Endothelial cell of umbilical vein (primary cell): ENCODE measurements at regions not wholly inside any gene's neighbourhood (a gene's known extent, or its start where the extent isn't known, plus 50 kb on each side); places are given as distances from the start of the nearest gene placed in this dataset.

ENCODE experiments used
- BruUV-seq: library from RNA; stranded (reverse); fragments of 400-500 nt; replicated peaks from 2 replicates; lab custom pipeline; 2021; lab: Mats Ljungman, UMichigan
- CTCF ChIA-PET: fragments of 300-600, 350-600 bp; sonication (Branson Sonifier 250); formaldehyde crosslinking; loops from one replicate; lab custom pipeline; 2021; ENCODE audit warnings: antibody characterized with exemption, inconsistent platforms; lab: Charles Lee
- POLR2A ChIA-PET: fragments of 300-600, 350-600 bp; sonication (Branson Sonifier 250); formaldehyde crosslinking; loops from one replicate; lab custom pipeline; 2021; ENCODE audit warnings: antibody characterized with exemption, inconsistent platforms; lab: Charles Lee
- DNase-seq: peaks from one replicate; pipeline ENCODE4 v3.0.0-alpha.2; 2011; ENCODE audit warnings: low read depth, low spot score
- FAIRE-seq: peaks from 2 replicates; lab custom pipeline; 2011; peaks lifted over from hg19 to GRCh38; lab: Jason Lieb, UNC
- H2AFZ ChIP-seq: 2 replicates; pipeline ENCODE4 v1.6.0; 2012; ENCODE audit warnings: low read depth, low read length, control low read depth, inconsistent platforms
- H3K27ac ChIP-seq: 2 replicates; pipeline ENCODE4 v1.5.1; 2011; ENCODE audit warnings: low read depth, mild to moderate bottlenecking, control low read depth, low read length, moderate library complexity; ENCODE audit not compliant: insufficient read depth
- H3K27me3 ChIP-seq, 2 experiments: 2 replicates each; pipeline versions ENCODE4 v1.6.0 to v1.6.1; 2011; ENCODE audit warnings: low read length in 2 of 2, mixed read lengths in 1 of 2; ENCODE audit not compliant: control insufficient read depth in 2 of 2, insufficient read depth in 2 of 2
- H3K36me3 ChIP-seq, 2 experiments: 2 replicates in 1 of 2; 3 replicates in 1 of 2; pipeline ENCODE4 v1.5.1; 2011; ENCODE audit warnings: low read length in 2 of 2, mild to moderate bottlenecking in 1 of 2, moderate library complexity in 1 of 2; ENCODE audit not compliant: control insufficient read depth in 2 of 2, insufficient read depth in 2 of 2; ENCODE audit errors: extremely low read depth in 1 of 2
- H3K4me1 ChIP-seq: 3 replicates; pipeline ENCODE4 v1.5.1; 2011; ENCODE audit warnings: mild to moderate bottlenecking, low read length; ENCODE audit not compliant: control insufficient read depth, insufficient read depth; ENCODE audit errors: extremely low read depth
- H3K4me2 ChIP-seq: 2 replicates; pipeline ENCODE4 v1.6.1; 2011; ENCODE audit warnings: low read length, control low read depth, mixed read lengths; ENCODE audit not compliant: insufficient read depth
- H3K4me3 ChIP-seq, 3 experiments: fragments of 200-600 bp in 1 of 3; sonication (generic), shearing (Covaris generic) in 1 of 3; replicated peaks in 1 of 3; 2 replicates each; pipeline ENCODE4 v1.5.1; 2011 to 2016; ENCODE audit warnings: control low read depth in 3 of 3, low read length in 3 of 3, mild to moderate bottlenecking in 2 of 3, inconsistent platforms in 1 of 3, low read depth in 1 of 3, moderate library complexity in 1 of 3; ENCODE audit not compliant: insufficient read depth in 1 of 3
- H3K79me2 ChIP-seq: 2 replicates; pipeline ENCODE4 v1.6.0; 2012; ENCODE audit warnings: low read length, inconsistent platforms; ENCODE audit not compliant: control insufficient read depth, insufficient read depth
- H3K9ac ChIP-seq: replicated peaks from 2 replicates; pipeline ENCODE3; 2011; ENCODE audit warnings: low read length, control low read depth; ENCODE audit not compliant: insufficient read depth; ENCODE audit errors: extremely low read depth
- H3K9me1 ChIP-seq: replicated peaks from 3 replicates; pipeline ENCODE4 v1.6.0; 2011; ENCODE audit warnings: mild to moderate bottlenecking, low read length; ENCODE audit not compliant: control insufficient read depth, insufficient read depth; ENCODE audit errors: extremely low read depth
- H3K9me3 ChIP-seq: replicated peaks from 2 replicates; pipeline ENCODE4 v1.5.1; 2012; ENCODE audit warnings: low read length, inconsistent platforms; ENCODE audit not compliant: control insufficient read depth, insufficient read depth
- H4K20me1 ChIP-seq: replicated peaks from 2 replicates; pipeline ENCODE3; 2011; ENCODE audit warnings: mild to moderate bottlenecking, low read length; ENCODE audit not compliant: control insufficient read depth, insufficient read depth; ENCODE audit errors: extremely low read depth
- EZH2 ChIP-seq: IDR thresholded peaks from 2 replicates; pipeline ENCODE4 v1.6.1; 2012; ENCODE audit warnings: borderline replicate concordance, low read depth, mild to moderate bottlenecking, moderate library complexity, low read length, inconsistent platforms; ENCODE audit not compliant: severe bottlenecking
- FOS ChIP-seq: IDR thresholded peaks from 2 replicates; pipeline ENCODE4 v1.6.1; 2011; ENCODE audit warnings: mild to moderate bottlenecking, low read length, moderate library complexity, borderline replicate concordance; ENCODE audit not compliant: insufficient read depth
- GATA2 ChIP-seq: IDR thresholded peaks from 2 replicates; pipeline ENCODE4 v1.7.0; 2011; ENCODE audit warnings: low read depth, mild to moderate bottlenecking, moderate library complexity, mixed read lengths, low read length; ENCODE audit not compliant: insufficient read length, insufficient read depth
- JUN ChIP-seq: IDR thresholded peaks from 2 replicates; pipeline ENCODE4 v1.6.1; 2011; ENCODE audit warnings: borderline replicate concordance, low read depth; ENCODE audit not compliant: insufficient read length, insufficient read depth
- MYC ChIP-seq: IDR thresholded peaks from one replicate; pipeline ENCODE4 v1.6.1; 2011; ENCODE audit warnings: mild to moderate bottlenecking, low read depth, low read length
- POLR2A ChIP-seq: IDR thresholded peaks from 2 replicates; pipeline ENCODE4 v1.6.1; 2012; ENCODE audit warnings: low read depth, mild to moderate bottlenecking, control low read depth, low read length
- POLR2AphosphoS5 ChIP-seq: IDR thresholded peaks from 2 replicates; pipeline ENCODE4 v1.6.1; 2012; ENCODE audit warnings: low read depth, mild to moderate bottlenecking, control low read depth, low read length, moderate library complexity; ENCODE audit not compliant: insufficient read depth
- dilution Hi-C: fragments of 300-500 bp; cut with MboI; formaldehyde crosslinking; loops from one replicate; pipeline ENCODE4 v1.15.0; 2019; ENCODE audit warnings: low sequenced_read_pairs; ENCODE audit not compliant: extremely low pct_ligation_motif_present
- intact Hi-C: fragments of 100-400 bp; cut with micrococcal nuclease; formaldehyde crosslinking; loops from one replicate; pipeline ENCODE4 v1.10.0; 2022
- TF ChIP-seq, protein P1 (sequence below): IDR thresholded peaks from 2 replicates; pipeline ENCODE4 v1.6.1; 2011; ENCODE audit not compliant: insufficient read depth, insufficient read length
- TF ChIP-seq, protein P2 (sequence below), 2 donors: IDR thresholded peaks; 1 replicate in 1 of 2; 2 replicates in 1 of 2; pipeline ENCODE4 v1.5.1; 2011; ENCODE audit warnings: low read length in 2 of 2, mild to moderate bottlenecking in 2 of 2, moderate library complexity in 2 of 2, control low read depth in 1 of 2, inconsistent platforms in 1 of 2, low read depth in 1 of 2; ENCODE audit not compliant: insufficient read depth in 1 of 2; ENCODE audit errors: extremely low read depth in 1 of 2

DNA sequence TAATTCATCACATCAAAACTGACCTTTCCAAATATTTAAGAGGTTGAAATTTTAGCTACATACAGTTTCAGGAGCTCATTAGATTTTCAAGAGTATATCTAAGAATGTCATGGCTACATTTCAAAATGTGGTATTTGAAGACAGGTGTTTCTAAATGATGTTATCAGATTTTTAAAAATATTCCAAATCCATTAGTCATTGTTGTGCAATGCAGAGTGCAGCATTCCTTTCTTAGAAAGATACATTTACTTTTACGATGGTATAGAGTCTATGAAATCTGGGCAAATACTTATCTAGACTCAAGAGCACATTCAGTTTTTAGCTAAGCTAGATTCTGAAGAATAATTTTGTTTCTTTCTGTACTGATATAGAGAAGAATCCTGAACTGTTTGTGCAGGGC, 230.3 kb downstream of the CHRM3 start:
- H2AFZ ChIP-seq: no peak overlapping the region
- H3K27ac ChIP-seq: no peak overlapping the region
- CTCF ChIA-PET: no interaction called here
- no peaks in the 10 kb centered on the region for H3K9me1 ChIP-seq
- H3K27me3 ChIP-seq: no peaks in the 10 kb centered on the region
- H3K79me2 ChIP-seq: no peaks in the 10 kb centered on the region
- TF ChIP-seq EZH2: no peak
- TF ChIP-seq MYC: no peak
- TF ChIP-seq, protein P1, sequence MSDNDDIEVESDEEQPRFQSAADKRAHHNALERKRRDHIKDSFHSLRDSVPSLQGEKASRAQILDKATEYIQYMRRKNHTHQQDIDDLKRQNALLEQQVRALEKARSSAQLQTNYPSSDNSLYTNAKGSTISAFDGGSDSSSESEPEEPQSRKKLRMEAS: no peak
- H3K9ac ChIP-seq: no peak overlapping the region
- intact Hi-C loops (no loop called here), dilution Hi-C loops (no loop called here)
- FAIRE-seq (no peak), DNase-seq (no peak)
- H3K4me3 ChIP-seq: no peak overlapping the region
- POLR2A ChIA-PET: no interaction called here
- no peaks in the 10 kb centered on the region for H3K36me3 ChIP-seq
- no peaks in the 10 kb centered on the region for H4K20me1 ChIP-seq
- H3K4me1 ChIP-seq: no peaks in the 10 kb centered on the region
- no peak overlapping the region for H3K4me2 ChIP-seq
- H3K9me3 ChIP-seq: peaks cover 2% of the 10 kb centered on the region
- no TSS peak for BruUV-seq

DNA sequence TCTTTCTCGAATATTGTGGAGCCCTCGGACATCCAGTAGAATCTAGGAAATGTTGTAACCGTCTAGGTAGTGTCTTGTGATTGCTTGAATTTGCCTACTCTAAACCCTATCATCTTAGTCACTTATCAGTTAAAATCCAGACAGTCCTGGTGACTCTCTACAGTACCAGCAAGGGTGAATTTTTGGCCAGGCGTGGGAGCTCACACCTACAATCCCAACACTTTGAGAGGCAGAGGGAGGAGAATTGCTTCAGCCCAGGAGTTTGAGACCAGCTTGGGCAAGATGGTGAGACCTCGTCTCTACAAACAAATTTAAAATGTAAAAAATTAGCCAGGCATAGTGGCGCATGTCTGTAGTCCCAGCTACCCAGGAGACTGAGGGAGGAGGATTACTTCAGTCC, 230.9 kb downstream of the CHRM3 start:
- dilution Hi-C loops (no loop called here), intact Hi-C loops (no loop called here)
- no TSS peak for BruUV-seq
- Histone ChIP-seq H3K9ac (no peak overlapping the region), H3K4me1 (no peaks in the 10 kb centered on the region), H3K27me3 (no peaks in the 10 kb centered on the region), H3K4me2 (no peak overlapping the region), H3K9me3 (peaks cover 2% of the 10 kb centered on the region), H2AFZ (no peak overlapping the region), H3K79me2 (no peaks in the 10 kb centered on the region), H3K9me1 (no peaks in the 10 kb centered on the region), H3K4me3 (no peak overlapping the region), H3K36me3 (no peaks in the 10 kb centered on the region), H3K27ac (no peak overlapping the region), H4K20me1 (no peaks in the 10 kb centered on the region)
- TF ChIP-seq GATA2: no peak
- TF ChIP-seq EZH2: no peak
- TF ChIP-seq POLR2A: no peak
- no peak for TF ChIP-seq JUN
- TF ChIP-seq FOS: no peak
- TF ChIP-seq, protein P1: no peak
- TF ChIP-seq, protein P2, sequence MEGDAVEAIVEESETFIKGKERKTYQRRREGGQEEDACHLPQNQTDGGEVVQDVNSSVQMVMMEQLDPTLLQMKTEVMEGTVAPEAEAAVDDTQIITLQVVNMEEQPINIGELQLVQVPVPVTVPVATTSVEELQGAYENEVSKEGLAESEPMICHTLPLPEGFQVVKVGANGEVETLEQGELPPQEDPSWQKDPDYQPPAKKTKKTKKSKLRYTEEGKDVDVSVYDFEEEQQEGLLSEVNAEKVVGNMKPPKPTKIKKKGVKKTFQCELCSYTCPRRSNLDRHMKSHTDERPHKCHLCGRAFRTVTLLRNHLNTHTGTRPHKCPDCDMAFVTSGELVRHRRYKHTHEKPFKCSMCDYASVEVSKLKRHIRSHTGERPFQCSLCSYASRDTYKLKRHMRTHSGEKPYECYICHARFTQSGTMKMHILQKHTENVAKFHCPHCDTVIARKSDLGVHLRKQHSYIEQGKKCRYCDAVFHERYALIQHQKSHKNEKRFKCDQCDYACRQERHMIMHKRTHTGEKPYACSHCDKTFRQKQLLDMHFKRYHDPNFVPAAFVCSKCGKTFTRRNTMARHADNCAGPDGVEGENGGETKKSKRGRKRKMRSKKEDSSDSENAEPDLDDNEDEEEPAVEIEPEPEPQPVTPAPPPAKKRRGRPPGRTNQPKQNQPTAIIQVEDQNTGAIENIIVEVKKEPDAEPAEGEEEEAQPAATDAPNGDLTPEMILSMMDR (IDR thresholded peaks at IDR 0.05; ENCODE audit: extremely low read depth in 1 of 2, insufficient read depth in 1 of 2, low read depth in 1 of 2, low read length in 2 of 2): no peak
- no peak for TF ChIP-seq MYC
- no peak for TF ChIP-seq POLR2AphosphoS5
- POLR2A ChIA-PET: no interaction called here
- FAIRE-seq (no peak), DNase-seq (no peak)
- CTCF ChIA-PET: no interaction called here
